Hepatocyte (in vitro differentiated cells): ENCODE measurements at regions not wholly inside any gene's neighbourhood (a gene's known extent, or its start where the extent isn't known, plus 50 kb on each side); places are given as distances from the start of the nearest gene placed in this dataset.

ENCODE experiments used
- DNase-seq: peaks from one replicate; pipeline ENCODE4 v3.0.0-alpha.2; 2016; ENCODE audit warnings: low spot score
- H2AFZ ChIP-seq: fragments of 200-600 bp; sonication (generic); 2 replicates; pipeline ENCODE4 v1.6.0; 2016; ENCODE audit warnings: antibody characterized with exemption, mild to moderate bottlenecking
- H3K27ac ChIP-seq: fragments of 200-600 bp; sonication (generic); 2 replicates; pipeline ENCODE4 v1.5.1; 2016; ENCODE audit warnings: mild to moderate bottlenecking
- H3K27me3 ChIP-seq: fragments of 200-600 bp; sonication (generic); 2 replicates; pipeline ENCODE4 v1.6.1; 2016
- H3K36me3 ChIP-seq: fragments of 200-600 bp; sonication (generic); replicated peaks from 2 replicates; pipeline ENCODE4 v1.5.1; 2016; ENCODE audit warnings: low read depth; ENCODE audit not compliant: insufficient read depth
- H3K4me1 ChIP-seq: fragments of 200-600 bp; sonication (generic); 2 replicates; pipeline ENCODE4 v1.5.1; 2016; ENCODE audit warnings: mild to moderate bottlenecking, moderate library complexity; ENCODE audit not compliant: insufficient read depth
- H3K4me2 ChIP-seq: fragments of 200-600 bp; sonication (generic); 2 replicates; pipeline ENCODE4 v1.6.0; 2016
- H3K4me3 ChIP-seq: fragments of 200-600 bp; sonication (generic); 2 replicates; pipeline ENCODE4 v1.5.1; 2016; ENCODE audit warnings: mild to moderate bottlenecking
- H3K79me2 ChIP-seq: fragments of 200-600 bp; sonication (generic); 2 replicates; pipeline ENCODE4 v1.6.0; 2017; ENCODE audit warnings: mild to moderate bottlenecking
- H3K9me2 ChIP-seq: fragments of 200-600 bp; sonication (generic); replicated peaks from 2 replicates; pipeline ENCODE4 v1.6.0; 2017; ENCODE audit warnings: mild to moderate bottlenecking; ENCODE audit not compliant: insufficient read depth
- H3K9me3 ChIP-seq: fragments of 200-600 bp; sonication (generic); 2 replicates; pipeline ENCODE4 v1.5.1; 2016; ENCODE audit warnings: low read depth, mild to moderate bottlenecking
- H4K20me1 ChIP-seq: fragments of 200-600 bp; sonication (generic); 2 replicates; pipeline ENCODE4 v1.6.0; 2016; ENCODE audit warnings: mild to moderate bottlenecking; ENCODE audit not compliant: insufficient read depth, poor library complexity, severe bottlenecking
- EZH2 ChIP-seq: fragments of 200-600 bp; sonication (generic); IDR thresholded peaks from 2 replicates; pipeline ENCODE4 v1.6.1; 2016; ENCODE audit warnings: antibody characterized with exemption, mild to moderate bottlenecking, borderline replicate concordance
- EZH2phosphoT487 ChIP-seq: fragments of 200-600 bp; sonication (generic); IDR thresholded peaks from one replicate; pipeline ENCODE4 v1.6.1; 2018; ENCODE audit warnings: antibody characterized with exemption, mild to moderate bottlenecking, low read depth, moderate library complexity; ENCODE audit not compliant: unreplicated experiment, severe bottlenecking
- WGBS: methylation state at CpG from one replicate; pipeline ENCODE4 v1.1.6; 2016; ENCODE audit warnings: low lambda C conversion rate; ENCODE audit errors: missing lambda C conversion rate; 5-methylcytosine and 5-hydroxymethylcytosine counted together
- TF ChIP-seq, protein P1 (sequence below): fragments of 200-600 bp; sonication (generic); IDR thresholded peaks from 2 replicates; pipeline ENCODE4 v1.5.1; 2016; ENCODE audit warnings: antibody characterized with exemption, mild to moderate bottlenecking; ENCODE audit not compliant: poor library complexity

DNA sequence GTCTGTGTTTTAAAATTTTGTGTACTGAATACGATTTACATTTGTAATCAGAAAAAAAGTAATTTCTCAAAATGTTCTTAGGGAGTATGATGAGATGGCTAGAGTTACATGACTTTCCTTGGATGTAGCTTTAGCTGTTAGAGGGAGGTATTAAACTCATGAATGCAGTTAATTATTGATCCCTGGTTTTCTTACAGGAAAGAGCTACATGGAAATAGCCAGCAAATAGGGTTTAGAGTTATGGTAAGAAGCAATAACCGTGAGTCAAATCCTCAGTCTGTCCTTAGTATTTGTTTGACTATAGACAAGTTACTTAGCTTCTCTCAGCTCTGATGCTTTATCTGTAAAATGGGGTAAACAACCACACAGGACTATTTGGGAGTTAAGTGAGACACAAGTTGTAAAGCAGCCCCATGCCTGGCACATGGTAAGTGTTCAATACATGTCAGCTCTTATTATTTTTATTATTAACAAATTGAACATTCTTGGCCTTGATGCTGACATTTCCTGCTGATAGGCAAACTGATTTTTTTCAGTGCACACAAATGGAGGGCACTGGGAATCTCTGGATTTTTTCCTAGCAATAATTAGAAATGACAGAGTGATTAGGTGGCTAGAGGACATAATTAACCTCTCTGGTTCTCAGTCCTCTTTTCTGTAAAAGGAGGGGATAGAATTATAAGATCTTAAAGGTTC is 204.5 kb upstream of the PHYHIPL start:
- Histone ChIP-seq H3K79me2 (no peaks in the 10 kb centered on the region), H3K4me3 (no peak overlapping the region), H3K9me3 (no peaks in the 10 kb centered on the region), H3K4me1 (no peaks in the 10 kb centered on the region), H2AFZ (no peak overlapping the region), H3K4me2 (no peak overlapping the region), H3K36me3 (no peaks in the 10 kb centered on the region), H4K20me1 (no peaks in the 10 kb centered on the region), H3K9me2 (no peaks in the 10 kb centered on the region), H3K27me3 (no peaks in the 10 kb centered on the region), H3K27ac (no peak overlapping the region)
- no peak for DNase-seq
- 66% methylated on average over 2 of the region's 2 CpGs for WGBS
- TF ChIP-seq EZH2phosphoT487 (no peak), EZH2 (no peak)
- TF ChIP-seq, protein P1, sequence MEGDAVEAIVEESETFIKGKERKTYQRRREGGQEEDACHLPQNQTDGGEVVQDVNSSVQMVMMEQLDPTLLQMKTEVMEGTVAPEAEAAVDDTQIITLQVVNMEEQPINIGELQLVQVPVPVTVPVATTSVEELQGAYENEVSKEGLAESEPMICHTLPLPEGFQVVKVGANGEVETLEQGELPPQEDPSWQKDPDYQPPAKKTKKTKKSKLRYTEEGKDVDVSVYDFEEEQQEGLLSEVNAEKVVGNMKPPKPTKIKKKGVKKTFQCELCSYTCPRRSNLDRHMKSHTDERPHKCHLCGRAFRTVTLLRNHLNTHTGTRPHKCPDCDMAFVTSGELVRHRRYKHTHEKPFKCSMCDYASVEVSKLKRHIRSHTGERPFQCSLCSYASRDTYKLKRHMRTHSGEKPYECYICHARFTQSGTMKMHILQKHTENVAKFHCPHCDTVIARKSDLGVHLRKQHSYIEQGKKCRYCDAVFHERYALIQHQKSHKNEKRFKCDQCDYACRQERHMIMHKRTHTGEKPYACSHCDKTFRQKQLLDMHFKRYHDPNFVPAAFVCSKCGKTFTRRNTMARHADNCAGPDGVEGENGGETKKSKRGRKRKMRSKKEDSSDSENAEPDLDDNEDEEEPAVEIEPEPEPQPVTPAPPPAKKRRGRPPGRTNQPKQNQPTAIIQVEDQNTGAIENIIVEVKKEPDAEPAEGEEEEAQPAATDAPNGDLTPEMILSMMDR: no peak

DNA sequence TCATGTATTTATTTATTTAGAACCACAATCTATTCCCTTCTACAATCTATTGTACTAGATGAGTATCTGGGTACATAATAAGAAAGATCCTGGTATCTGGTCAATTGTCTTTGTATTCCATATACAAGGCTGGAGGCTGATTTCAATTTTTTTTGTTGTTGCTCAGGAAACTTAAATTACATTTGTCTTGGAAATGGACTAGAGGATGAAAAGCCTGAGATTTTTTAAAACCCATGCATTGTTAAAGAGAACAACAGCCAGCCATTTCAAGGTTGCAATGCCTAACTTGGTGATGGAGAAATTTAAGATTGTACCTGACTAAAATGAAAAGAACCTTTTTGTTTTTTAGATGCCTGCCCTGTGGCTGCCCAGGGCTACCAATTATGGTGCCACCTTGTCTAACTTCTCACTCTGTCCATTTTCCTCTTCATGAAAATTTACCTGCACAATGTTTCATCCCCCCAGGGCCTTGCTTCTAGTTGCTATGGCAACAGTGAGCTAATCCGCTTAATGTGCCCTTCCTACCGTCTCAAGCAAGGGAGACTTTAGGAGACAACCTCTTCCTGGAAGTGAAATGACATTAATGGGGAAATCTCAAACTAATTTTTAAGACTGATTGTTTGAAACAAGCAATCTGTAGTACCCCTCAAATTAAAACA is 203.7 kb upstream of the PHYHIPL start:
- H3K27ac ChIP-seq: no peak overlapping the region
- no peak for DNase-seq
- no peak overlapping the region for H3K4me3 ChIP-seq
- H3K9me2 ChIP-seq: no peaks in the 10 kb centered on the region
- H3K27me3 ChIP-seq: no peaks in the 10 kb centered on the region
- no peaks in the 10 kb centered on the region for H3K4me1 ChIP-seq
- H3K79me2 ChIP-seq: no peaks in the 10 kb centered on the region
- TF ChIP-seq, protein P1: no peak
- H3K9me3 ChIP-seq: no peaks in the 10 kb centered on the region
- H3K36me3 ChIP-seq: no peaks in the 10 kb centered on the region
- H3K4me2 ChIP-seq: no peak overlapping the region
- H2AFZ ChIP-seq: no peak overlapping the region
- 40% methylated on average over 2 of the region's 2 CpGs for WGBS
- H4K20me1 ChIP-seq: no peaks in the 10 kb centered on the region

DNA sequence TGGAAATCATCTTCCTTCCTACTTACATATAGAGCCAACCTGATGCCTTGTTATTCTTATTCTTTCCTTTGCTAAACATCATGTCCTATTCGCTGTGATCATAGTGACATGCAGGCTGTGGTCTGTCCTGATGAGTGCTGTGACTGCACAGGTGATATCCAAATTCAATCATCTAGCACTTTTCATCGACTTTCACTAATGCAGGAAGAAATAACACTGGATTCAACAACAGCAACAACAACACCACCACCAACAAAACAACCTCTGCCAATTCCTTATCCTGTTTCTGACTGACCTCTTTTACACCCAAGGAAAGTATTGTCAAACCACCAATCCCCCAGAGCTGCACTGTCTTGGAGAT is 203.2 kb upstream of the PHYHIPL start:
- TF ChIP-seq, protein P1: no peak
- TF ChIP-seq EZH2: no peak
- no peak for TF ChIP-seq EZH2phosphoT487
- Histone ChIP-seq H2AFZ (no peak overlapping the region), H3K4me3 (no peak overlapping the region), H3K9me2 (no peaks in the 10 kb centered on the region), H3K36me3 (no peaks in the 10 kb centered on the region), H3K79me2 (no peaks in the 10 kb centered on the region), H4K20me1 (no peaks in the 10 kb centered on the region), H3K9me3 (no peaks in the 10 kb centered on the region), H3K4me1 (no peaks in the 10 kb centered on the region), H3K27ac (no peak overlapping the region), H3K4me2 (no peak overlapping the region), H3K27me3 (no peaks in the 10 kb centered on the region)
- WGBS: 98% methylated on average over 2 of the region's 2 CpGs
- no peak for DNase-seq
